AG09309 (cell line): ENCODE measurements at regions not wholly inside any gene's neighbourhood (a gene's known extent, or its start where the extent isn't known, plus 50 kb on each side); places are given as distances from the start of the nearest gene placed in this dataset.

Experiments used
- DNase-seq: peaks from one replicate; pipeline ENCODE4 v3.0.0-alpha.2; 2010; ENCODE audit warnings: low read depth
- H3K4me3 ChIP-seq: 2 replicates; pipeline ENCODE4 v1.5.1; 2011; ENCODE audit warnings: mild to moderate bottlenecking, low read depth, low read length, moderate library complexity; ENCODE audit not compliant: control insufficient read depth
- TF ChIP-seq, protein P1 (sequence below): IDR thresholded peaks from 2 replicates; pipeline ENCODE4 v1.5.1; 2011; ENCODE audit warnings: mild to moderate bottlenecking, low read depth, low read length, inconsistent platforms; ENCODE audit not compliant: insufficient read depth, control insufficient read depth; ENCODE audit errors: missing control alignments

DNA sequence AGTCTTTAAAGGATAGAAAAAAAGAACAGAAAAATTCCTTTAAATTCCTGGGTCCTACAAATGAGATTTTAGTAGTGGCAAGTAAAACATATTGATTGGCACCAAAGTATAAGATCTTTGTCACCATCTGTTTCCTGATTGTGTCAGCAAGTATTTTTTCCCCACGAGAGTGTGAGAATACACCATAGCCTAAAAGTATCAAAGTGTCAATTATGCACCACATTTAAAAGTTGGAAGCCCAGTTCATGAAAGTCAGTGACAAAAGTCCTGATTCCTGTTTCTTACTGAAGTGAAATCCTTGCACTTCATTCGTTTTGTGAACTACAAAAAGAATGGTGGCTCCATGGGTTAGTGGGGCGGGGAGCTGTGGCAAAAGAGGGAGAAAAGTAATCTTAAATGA lies 83.8 kb upstream of the DPH6 start:
- H3K4me3 ChIP-seq = no peak overlapping the region
- TF ChIP-seq, protein P1, sequence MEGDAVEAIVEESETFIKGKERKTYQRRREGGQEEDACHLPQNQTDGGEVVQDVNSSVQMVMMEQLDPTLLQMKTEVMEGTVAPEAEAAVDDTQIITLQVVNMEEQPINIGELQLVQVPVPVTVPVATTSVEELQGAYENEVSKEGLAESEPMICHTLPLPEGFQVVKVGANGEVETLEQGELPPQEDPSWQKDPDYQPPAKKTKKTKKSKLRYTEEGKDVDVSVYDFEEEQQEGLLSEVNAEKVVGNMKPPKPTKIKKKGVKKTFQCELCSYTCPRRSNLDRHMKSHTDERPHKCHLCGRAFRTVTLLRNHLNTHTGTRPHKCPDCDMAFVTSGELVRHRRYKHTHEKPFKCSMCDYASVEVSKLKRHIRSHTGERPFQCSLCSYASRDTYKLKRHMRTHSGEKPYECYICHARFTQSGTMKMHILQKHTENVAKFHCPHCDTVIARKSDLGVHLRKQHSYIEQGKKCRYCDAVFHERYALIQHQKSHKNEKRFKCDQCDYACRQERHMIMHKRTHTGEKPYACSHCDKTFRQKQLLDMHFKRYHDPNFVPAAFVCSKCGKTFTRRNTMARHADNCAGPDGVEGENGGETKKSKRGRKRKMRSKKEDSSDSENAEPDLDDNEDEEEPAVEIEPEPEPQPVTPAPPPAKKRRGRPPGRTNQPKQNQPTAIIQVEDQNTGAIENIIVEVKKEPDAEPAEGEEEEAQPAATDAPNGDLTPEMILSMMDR = no peak
- DNase-seq = no peak

DNA sequence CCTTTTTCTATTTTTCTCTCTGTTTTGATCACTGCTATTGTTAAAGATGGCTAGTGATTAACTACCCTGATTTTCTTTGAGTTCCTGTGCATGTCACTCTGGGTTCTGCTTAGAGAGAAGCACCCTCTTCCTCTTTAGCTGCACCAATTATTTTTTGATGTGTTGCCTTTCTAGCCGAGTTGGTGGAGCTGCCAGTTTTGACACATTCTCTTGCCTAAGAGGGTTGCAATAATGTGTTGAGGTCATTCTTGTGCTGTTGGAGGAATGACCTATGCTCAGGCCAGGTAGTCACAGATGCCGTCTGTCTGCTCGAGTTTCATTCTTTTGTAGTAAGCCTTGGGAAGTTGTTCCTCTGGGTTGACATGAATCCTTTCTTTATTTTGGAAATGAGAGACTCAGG lies 84.6 kb upstream of the DPH6 start:
- no peak overlapping the region for H3K4me3 ChIP-seq
- DNase-seq = no peak
- TF ChIP-seq, protein P1 = no peak

DNA sequence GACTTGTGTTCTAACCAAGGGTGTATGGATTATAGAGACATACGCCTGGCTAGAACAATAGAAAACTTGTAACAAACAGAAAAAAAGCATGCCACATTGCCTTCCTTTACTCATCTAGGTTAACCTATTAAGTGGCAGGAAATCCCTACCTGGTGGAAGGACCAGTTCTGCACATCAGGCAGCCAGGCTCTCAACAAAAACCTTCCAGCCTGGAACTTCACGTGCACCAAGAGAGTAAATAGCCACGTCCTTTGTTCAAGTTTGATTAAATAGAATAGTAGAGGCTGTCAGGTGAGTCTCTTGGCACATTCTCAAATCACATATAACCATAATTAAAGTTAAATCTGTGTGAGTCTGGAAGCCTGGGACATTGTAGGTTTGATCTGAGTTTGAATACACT lies 85.0 kb upstream of the DPH6 start:
- TF ChIP-seq, protein P1 = no peak
- no peak for DNase-seq

DNA sequence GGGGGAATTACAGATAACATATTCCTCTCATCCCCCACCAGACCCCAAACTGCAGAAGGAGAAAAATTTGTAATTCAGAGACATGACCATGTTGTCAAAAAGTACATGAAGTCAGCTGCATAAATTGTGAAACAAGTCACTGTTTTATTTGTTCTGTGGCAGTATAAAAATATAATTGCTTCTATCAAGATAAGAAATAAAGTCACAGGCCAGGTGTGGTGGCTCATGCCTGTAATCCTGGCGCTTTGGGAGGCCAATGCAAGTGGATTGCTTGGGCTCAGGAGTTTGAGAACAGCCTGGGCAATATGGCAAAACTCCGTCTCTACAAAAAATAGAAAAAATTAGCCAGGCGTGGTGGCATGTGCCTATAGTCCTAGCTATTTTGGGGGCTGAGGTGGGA lies 87.7 kb upstream of the DPH6 start:
- DNase-seq = no peak
- no peak overlapping the region for H3K4me3 ChIP-seq
- TF ChIP-seq, protein P1 = no peak

More for the DNA sequence above, 85.0 kb upstream of the DPH6 start:
- H3K4me3 ChIP-seq = no peak overlapping the region

DNA sequence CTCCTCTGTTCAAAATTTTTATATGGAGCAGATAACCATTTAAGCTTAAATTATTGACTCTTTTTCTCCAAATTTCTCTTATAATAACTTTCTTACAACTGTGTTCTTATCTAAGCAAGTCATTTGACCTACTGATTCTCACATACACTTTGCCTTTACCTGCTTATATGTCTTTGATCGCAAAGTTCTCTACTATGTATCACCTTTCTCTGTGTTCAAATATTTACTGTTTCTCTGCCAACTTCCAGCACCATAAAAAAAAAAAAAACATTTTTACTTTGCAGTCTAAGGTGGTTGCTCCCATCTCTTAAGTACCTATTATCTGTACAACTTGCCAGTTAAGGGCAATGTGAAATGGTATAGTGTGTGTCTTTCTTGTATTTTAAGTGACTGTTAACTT lies 100.8 kb upstream of the DPH6 start:
- no peak for DNase-seq
- H3K4me3 ChIP-seq = no peak overlapping the region
- TF ChIP-seq, protein P1 = no peak

DNA sequence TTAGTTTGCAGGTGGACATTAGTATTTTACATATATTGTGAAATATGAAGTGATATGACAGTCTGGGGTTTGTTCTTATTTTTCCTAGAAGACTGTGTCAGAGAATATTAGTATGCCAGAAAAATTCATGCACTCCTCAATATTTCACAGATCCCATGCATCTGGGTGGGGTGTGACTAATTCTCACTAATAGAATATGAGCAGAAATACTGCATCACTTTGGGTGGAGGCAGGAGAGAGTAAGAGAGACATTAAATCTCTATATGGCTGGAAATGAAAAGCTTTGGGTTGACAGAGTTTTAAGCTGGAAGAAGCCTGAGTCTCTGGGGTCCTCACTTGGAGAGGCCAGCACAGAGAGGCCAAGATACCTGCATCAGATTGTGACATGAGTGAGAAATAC lies 101.3 kb upstream of the DPH6 start:
- no peak for DNase-seq
- H3K4me3 ChIP-seq = no peak overlapping the region
- TF ChIP-seq, protein P1 = no peak

DNA sequence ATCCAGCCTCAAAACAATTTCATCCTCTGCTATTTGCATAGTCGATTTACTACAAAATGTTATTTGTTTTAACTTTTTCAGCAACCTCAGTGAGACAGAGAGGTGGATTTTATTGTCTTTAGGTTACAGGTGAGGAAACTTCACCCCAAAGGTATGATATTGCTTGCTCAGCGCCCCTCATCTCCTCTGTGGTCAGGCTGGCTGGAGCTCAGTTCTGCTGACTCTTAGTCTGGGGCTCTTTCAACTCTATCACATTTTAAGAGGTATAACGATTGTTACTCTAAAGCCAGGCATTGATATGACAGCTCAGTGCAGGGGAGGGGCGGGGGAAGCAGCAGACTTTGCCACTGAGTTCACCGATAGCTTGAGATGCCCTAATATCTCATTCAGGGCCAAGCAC lies 103.0 kb upstream of the DPH6 start:
- H3K4me3 ChIP-seq = no peak overlapping the region
- TF ChIP-seq, protein P1 = no peak
- DNase-seq = no peak
